Esophagus muscularis mucosa (tissue), 4 donors: ENCODE measurements at regions not wholly inside any gene's neighbourhood (a gene's known extent, or its start where the extent isn't known, plus 50 kb on each side); places are given as distances from the start of the nearest gene placed in this dataset.
"Not testable (repeated sequence)": the region's sequence is repeated elsewhere in the genome, so short reads cannot be mapped to it uniquely, and the experiment has no call there.

Source experiments
- DNase-seq: peaks from one replicate; pipeline ENCODE4 v3.0.0-alpha.2; 2017; ENCODE audit errors: extremely low spot score
- H3K27ac ChIP-seq, 4 donors: fragments of 200-600 bp; sonication (generic); replicated peaks in 1 of 4; 1 replicate in 3 of 4; 2 replicates in 1 of 4; pipeline ENCODE4 v1.5.1; 2016 to 2019; ENCODE audit warnings: mild to moderate bottlenecking in 1 of 4
- H3K27me3 ChIP-seq, 4 donors: fragments of 200-600 bp; sonication (generic); one replicate each; pipeline versions ENCODE4 v1.5.1 to v1.6.0; 2016 to 2019
- H3K36me3 ChIP-seq, 4 donors: fragments of 200-600 bp; sonication (generic); one replicate each; pipeline ENCODE4 v1.5.1; 2016 to 2019
- H3K4me1 ChIP-seq, 4 donors: fragments of 200-600 bp; sonication (generic); one replicate each; pipeline ENCODE4 v1.5.1; 2016 to 2019
- H3K4me3 ChIP-seq, 4 donors: fragments of 200-600 bp; sonication (generic); 1 replicate in 2 of 4; 2 replicates in 2 of 4; pipeline ENCODE4 v1.5.1; 2016 to 2019; ENCODE audit warnings: mild to moderate bottlenecking in 4 of 4, moderate library complexity in 1 of 4
- H3K9me3 ChIP-seq, 4 donors: fragments of 200-600 bp; sonication (generic); 1 replicate in 3 of 4; 2 replicates in 1 of 4; pipeline ENCODE4 v1.5.1; 2016 to 2019
- CTCF ChIP-seq, 3 experiments: fragments of 200-600 bp in 2 of 3; fragments of 450-650 bp in 1 of 3; sonication (generic) in 2 of 3; IDR thresholded peaks; one replicate each; pipeline ENCODE4 v1.5.1; 2017 to 2019; ENCODE audit warnings: antibody characterized with exemption in 3 of 3, mild to moderate bottlenecking in 2 of 3, moderate library complexity in 1 of 3
- EP300 ChIP-seq: sonication (generic); formaldehyde crosslinking; IDR thresholded peaks from one replicate; pipeline ENCODE4 v1.6.1; 2017; ENCODE audit warnings: antibody characterized with exemption
- POLR2A ChIP-seq: fragments of 450-650 bp; IDR thresholded peaks from one replicate; pipeline ENCODE4 v1.6.1; 2017; ENCODE audit warnings: antibody characterized with exemption, moderate library complexity, mild to moderate bottlenecking, low read depth
- POLR2AphosphoS5 ChIP-seq, 2 donors: sonication (generic); formaldehyde crosslinking; IDR thresholded peaks; one replicate each; pipeline ENCODE4 v1.6.1; 2017; ENCODE audit warnings: antibody characterized with exemption in 2 of 2
- WGBS: methylation state at CpG from one replicate; pipeline ENCODE4 v1.1.5; 2018; 5-methylcytosine and 5-hydroxymethylcytosine counted together
- intact Hi-C: fragments of 100-400 bp; cut with DNase I; formaldehyde crosslinking; loops from one replicate; pipeline ENCODE4 v1.15.1; 2023

- Histone ChIP-seq H3K36me3 (no peaks in the 10 kb centered on the region), H3K27me3 (no peaks in the 10 kb centered on the region), H3K4me1 (no peaks in the 10 kb centered on the region), H3K27ac (no peak overlapping the region), H3K4me3 (no peak overlapping the region), H3K9me3 (no peaks in the 10 kb centered on the region)
- TF ChIP-seq POLR2AphosphoS5 (IDR thresholded peaks at IDR 0.05) (no peak), CTCF (IDR thresholded peaks at IDR 0.05) (no peak), EP300 (no peak), POLR2A (no peak)
- DNase-seq, result no peak
- 80% methylated on average over 4 of the region's 4 CpGs for WGBS
- intact Hi-C loops, result no loop called here
These were observed 1380.5 kb upstream of the CDH8 start for GRCh38 chr16:63416712-63417111.

GRCh38 chr16:63415014-63415413 lies 1378.8 kb upstream of the CDH8 start:
- no peaks in the 10 kb centered on the region for H3K27me3 ChIP-seq
- H3K4me1 ChIP-seq, result no peaks in the 10 kb centered on the region
- no peaks in the 10 kb centered on the region for H3K9me3 ChIP-seq
- intact Hi-C loops, result no loop called here
- TF ChIP-seq POLR2A (no peak), EP300 (no peak), CTCF (IDR thresholded peaks at IDR 0.05) (no peak), POLR2AphosphoS5 (IDR thresholded peaks at IDR 0.05) (no peak)
- no peak overlapping the region for H3K4me3 ChIP-seq
- H3K27ac ChIP-seq, result no peak overlapping the region
- H3K36me3 ChIP-seq, result no peaks in the 10 kb centered on the region
- no peak for DNase-seq
- WGBS, result 69% methylated on average over 2 of the region's 2 CpGs

GRCh38 chr16:63410594-63410993 lies 1374.4 kb upstream of the CDH8 start:
- H3K4me1 ChIP-seq, result no peaks in the 10 kb centered on the region
- TF ChIP-seq CTCF (IDR thresholded peaks at IDR 0.05), result no peak
- TF ChIP-seq EP300, result no peak
- no peak for TF ChIP-seq POLR2AphosphoS5 (IDR thresholded peaks at IDR 0.05)
- no peak for TF ChIP-seq POLR2A
- no peak overlapping the region for H3K4me3 ChIP-seq
- 90% methylated on average over 1 of the region's 1 CpG for WGBS
- no peak overlapping the region for H3K27ac ChIP-seq
- DNase-seq, result no peak
- H3K9me3 ChIP-seq, result peaks cover 0 to 3% (median 0%) of the 10 kb centered on the region in 4 donors
- intact Hi-C loops, result no loop called here
- H3K27me3 ChIP-seq, result no peaks in the 10 kb centered on the region
- no peaks in the 10 kb centered on the region for H3K36me3 ChIP-seq

- DNase-seq, result no peak
- H3K27me3 ChIP-seq, result no peaks in the 10 kb centered on the region
- intact Hi-C loops, result no loop called here
- no peaks in the 10 kb centered on the region for H3K4me1 ChIP-seq
- WGBS, result 96% methylated on average over 11 of the region's 11 CpGs
- H3K27ac ChIP-seq, result no peak overlapping the region
- TF ChIP-seq EP300, result no peak
- TF ChIP-seq POLR2A, result no peak
- no peak for TF ChIP-seq POLR2AphosphoS5 (IDR thresholded peaks at IDR 0.05)
- TF ChIP-seq CTCF (IDR thresholded peaks at IDR 0.05), result no peak
- H3K36me3 ChIP-seq, result no peaks in the 10 kb centered on the region
- no peak overlapping the region for H3K4me3 ChIP-seq
- H3K9me3 ChIP-seq, result peaks cover 0 to 3% (median 0%) of the 10 kb centered on the region in 4 donors
These were observed 1367.6 kb upstream of the CDH8 start for GRCh38 chr16:63403792-63404191.

GRCh38 chr16:63388277-63388676 lies 1352.0 kb upstream of the CDH8 start:
- H3K36me3 ChIP-seq, H3K9me3 ChIP-seq, H3K4me1 ChIP-seq, intact Hi-C loops, DNase-seq, H3K4me3 ChIP-seq, H3K27me3 ChIP-seq, H3K27ac ChIP-seq: not testable (repeated sequence)
- WGBS, result 96% methylated on average over 15 of the region's 18 CpGs
